ENCODE measurements at regions not wholly inside any gene's neighbourhood (a gene's known extent, or its start where the extent isn't known, plus 50 kb on each side); places are given as distances from the start of the nearest gene placed in this dataset.

GRCh38 chr3:126266291-126266840 lies 86.0 kb upstream of the ALDH1L1 start:
- DNase-seq = no peak

- DNase-seq = no peak
These were observed 84.6 kb upstream of the ALDH1L1 start for GRCh38 chr3:126264952-126265351.

- no peak for DNase-seq
These were observed 84.0 kb upstream of the ALDH1L1 start for GRCh38 chr3:126264381-126264780.

GRCh38 chr3:126263971-126264370 lies 83.6 kb upstream of the ALDH1L1 start:
- no peak for DNase-seq

GRCh38 chr3:126263539-126263938 lies 83.2 kb upstream of the ALDH1L1 start:
- no peak for DNase-seq

DNA sequence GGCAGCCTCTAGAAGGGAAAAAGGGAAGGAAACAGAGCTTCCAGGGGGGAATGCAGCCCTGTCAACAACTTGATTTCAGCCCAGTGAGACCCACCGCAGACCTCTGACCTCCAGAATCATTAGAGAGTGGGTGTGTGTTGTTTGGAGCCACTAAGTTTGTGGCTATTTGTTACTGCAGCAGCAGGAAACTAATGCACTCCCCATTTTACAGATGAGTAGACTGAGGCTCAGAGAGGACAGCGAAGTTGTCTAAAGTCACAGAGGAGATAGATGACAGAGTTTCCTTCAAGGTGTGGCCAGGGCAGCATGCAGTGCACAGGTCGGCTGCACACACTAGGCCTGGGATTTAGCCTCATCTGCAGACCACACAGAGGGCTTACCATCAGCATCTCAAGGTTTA lies 81.8 kb upstream of the ALDH1L1 start:
- no peak for DNase-seq

DNA sequence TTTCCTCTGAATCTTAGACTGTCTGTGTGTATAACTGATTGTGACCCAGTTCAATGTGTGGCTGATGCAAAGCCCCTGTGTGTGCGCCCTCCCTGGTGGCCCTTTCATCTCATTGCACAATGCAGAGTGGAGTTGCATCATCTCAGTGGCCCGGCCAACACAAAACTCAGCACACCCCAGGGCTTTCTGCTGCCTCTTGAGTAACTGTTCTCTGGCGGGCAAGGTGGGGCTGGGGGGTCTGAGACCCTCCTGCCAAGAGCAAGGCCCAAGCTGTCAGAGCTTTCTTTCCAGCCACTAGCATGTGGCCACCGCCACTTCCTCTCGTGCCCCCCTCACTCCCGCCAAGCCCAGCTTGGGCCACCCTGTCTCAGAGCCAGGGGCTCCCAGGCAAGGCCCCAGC lies 80.7 kb upstream of the ALDH1L1 start:
- DNase-seq = peak; percentile 48

DNA sequence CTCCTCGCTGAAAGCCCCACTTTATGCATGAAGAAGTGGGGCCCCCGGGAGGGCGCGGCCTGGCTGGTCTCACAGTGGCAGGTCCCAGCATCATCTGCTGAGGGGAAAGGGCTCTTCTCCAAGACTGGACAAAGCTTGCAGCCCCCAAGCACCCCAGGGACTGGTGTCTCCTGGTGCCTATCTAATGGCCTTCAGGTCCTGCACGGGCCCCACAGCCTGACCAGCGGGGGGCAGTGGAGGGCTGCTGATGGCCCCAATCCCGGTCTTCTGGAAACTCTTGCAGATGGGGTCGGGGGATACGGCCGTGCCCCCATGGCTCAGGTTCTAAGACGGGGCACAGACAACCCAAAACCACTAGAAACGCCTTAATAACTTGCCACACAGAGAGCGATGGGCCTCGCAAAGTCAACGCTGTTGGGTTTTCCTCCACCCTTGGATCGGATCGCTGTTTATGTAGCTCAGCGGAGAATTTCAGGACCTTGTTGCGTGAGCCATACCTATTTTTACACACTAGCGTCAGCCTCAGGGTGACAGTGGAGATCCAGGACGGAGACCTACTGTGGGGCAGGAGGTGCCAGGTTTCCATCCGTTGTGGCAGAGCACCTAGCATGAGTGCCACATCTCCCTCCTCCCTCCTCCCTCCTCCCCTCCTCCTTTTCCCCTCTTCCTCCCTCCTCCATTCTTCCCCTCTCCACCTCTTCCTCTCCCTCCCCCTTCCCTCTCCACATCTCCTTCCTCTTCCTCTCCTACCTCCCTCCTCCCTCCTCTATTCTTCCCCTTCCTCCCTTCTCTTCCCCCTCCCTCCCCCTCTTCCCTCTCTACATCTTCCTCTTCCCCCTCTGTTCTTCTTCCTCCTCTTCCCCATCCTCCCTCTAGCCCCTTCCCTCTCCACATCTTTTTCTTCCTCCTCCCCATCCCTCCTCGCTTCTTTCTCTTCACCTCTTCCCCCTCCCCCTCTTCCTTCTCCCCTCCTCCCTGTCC lies 79.3 kb upstream of the ALDH1L1 start:
- DNase-seq = no peak

- no peak for DNase-seq
These were observed 78.3 kb upstream of the ALDH1L1 start for GRCh38 chr3:126258670-126259069.

- no peak for DNase-seq
These were observed 77.6 kb upstream of the ALDH1L1 start for GRCh38 chr3:126257984-126258383.

DNA sequence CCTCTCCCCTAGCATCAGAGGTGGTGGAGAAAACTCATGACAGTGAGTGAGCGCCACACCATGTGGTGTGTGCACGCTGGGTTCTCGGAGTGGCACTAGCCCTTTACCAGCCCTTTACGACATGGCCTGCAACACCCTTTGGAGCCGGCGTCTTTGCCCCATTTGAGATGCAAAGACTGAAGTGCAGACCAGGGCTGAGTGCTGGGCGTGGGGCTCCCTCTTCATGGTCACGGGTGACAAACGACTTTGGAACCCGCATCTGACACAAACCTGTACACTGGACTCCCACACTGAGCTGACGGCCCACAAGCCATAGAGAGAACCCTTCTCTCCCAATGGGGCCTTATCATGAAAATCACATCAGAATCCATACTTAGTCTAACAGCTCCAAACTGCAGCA lies 76.8 kb upstream of the ALDH1L1 start:
- DNase-seq = no peak

- no peak for DNase-seq
These were observed 75.9 kb upstream of the ALDH1L1 start for GRCh38 chr3:126256251-126256650.

DNA sequence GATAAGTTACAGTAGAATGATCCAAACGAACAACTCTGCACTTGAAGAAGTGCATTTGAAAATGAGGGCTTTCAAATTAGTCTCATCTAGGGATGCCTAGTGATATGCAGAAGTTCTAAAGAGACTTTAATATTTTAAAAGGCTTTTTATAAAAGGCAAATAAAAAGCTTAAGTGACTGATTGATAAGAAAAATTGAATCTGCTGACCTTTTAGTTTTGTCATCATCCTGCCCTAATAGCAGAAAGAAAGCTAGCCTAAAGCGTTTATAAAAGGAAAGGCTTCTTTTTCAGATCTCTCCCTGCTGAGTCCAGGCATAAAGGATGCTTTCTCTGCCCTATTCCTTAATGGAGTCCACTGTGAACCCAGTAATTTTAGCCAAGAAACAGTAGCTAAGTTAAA lies 72.7 kb upstream of the ALDH1L1 start:
- DNase-seq = no peak

- no peak for DNase-seq
These were observed 72.0 kb upstream of the ALDH1L1 start for GRCh38 chr3:126252373-126252772.

GRCh38 chr3:126245811-126246727 lies 65.7 kb upstream of the ALDH1L1 start:
- no peak for DNase-seq
